Right lobe of liver (tissue), 6 donors: ENCODE measurements at regions not wholly inside any gene's neighbourhood (a gene's known extent, or its start where the extent isn't known, plus 50 kb on each side); places are given as distances from the start of the nearest gene placed in this dataset.

ENCODE experiments used
- ATAC-seq, 4 donors: fragments of 200-7000 bp; cut with Tn5 transposase; one replicate each; pipeline ENCODE4 v1.9.1; 2020; ENCODE audit warnings: mild to moderate bottlenecking in 4 of 4, moderate library complexity in 4 of 4
- DNase-seq, 3 donors: peaks; one replicate each; pipeline ENCODE4 v3.0.0-alpha.2; 2020
- H3K27ac ChIP-seq, 3 donors: fragments of 200-600 bp; one replicate each; pipeline ENCODE4 v1.8.0; 2022
- H3K27me3 ChIP-seq, 2 donors: fragments of 200-600 bp; one replicate each; pipeline ENCODE4 v1.8.0; 2022
- H3K36me3 ChIP-seq, 4 donors: fragments of 200-600 bp; sonication (generic) in 1 of 4; one replicate each; pipeline versions ENCODE4 v1.5.1 to v1.8.0; 2017 to 2022; ENCODE audit warnings: control low read depth in 1 of 4
- H3K4me1 ChIP-seq, 4 donors: fragments of 200-600 bp; sonication (generic) in 1 of 4; one replicate each; pipeline versions ENCODE4 v1.5.1 to v1.8.0; 2017 to 2022; ENCODE audit warnings: control low read depth in 1 of 4
- H3K4me3 ChIP-seq, 3 donors: fragments of 200-600 bp; one replicate each; pipeline ENCODE4 v1.8.0; 2022
- H3K9me3 ChIP-seq, 4 donors: fragments of 200-600 bp; sonication (generic) in 1 of 4; one replicate each; pipeline versions ENCODE4 v1.5.1 to v1.8.0; 2017 to 2022; ENCODE audit warnings: control low read depth in 1 of 4
- CTCF ChIP-seq, 4 donors: fragments of 200-600 bp in 3 of 4; fragments of 450-650 bp in 1 of 4; IDR thresholded peaks; one replicate each; pipeline versions ENCODE4 v1.5.1 to v1.8.0; 2016 to 2022; ENCODE audit warnings: antibody characterized with exemption in 4 of 4, mild to moderate bottlenecking in 2 of 4
- POLR2A ChIP-seq: fragments of 450-650 bp; IDR thresholded peaks from one replicate; pipeline ENCODE4 v1.6.1; 2017; ENCODE audit warnings: antibody characterized with exemption, mild to moderate bottlenecking
- WGBS: methylation state at CpG from one replicate; pipeline ENCODE4 v1.1.6; 2018; ENCODE audit warnings: low coverage, low lambda C conversion rate; ENCODE audit not compliant: insufficient coverage; ENCODE audit errors: missing lambda C conversion rate; 5-methylcytosine and 5-hydroxymethylcytosine counted together
- intact Hi-C, 2 donors: fragments of 100-400 bp; cut with DNase I; formaldehyde crosslinking; loops; one replicate each; pipeline versions ENCODE4 v1.11.2 to v1.14.1; 2022
- donor health status: DM: no; HTN: yes; CAD: no.
- donor health status: DM: no; HTN: no; CAD: no.
- donor health status: DM: no; HTN: no; CAD: no.
- donor health status: DM: no; HTN: yes; CAD: no.
- donor health status: DM: no; HTN: yes; CAD: no.

GRCh38 chr7:46203926-46204325, 282.9 kb upstream of the IGFBP3 start:
- H3K4me3 ChIP-seq: no peak overlapping the region
- WGBS: 86% methylated on average over 2 of the region's 7 CpGs
- TF ChIP-seq POLR2A (no peak), CTCF (IDR thresholded peaks at IDR 0.05) (no peak)
- H3K36me3 ChIP-seq: no peaks in the 10 kb centered on the region
- H3K9me3 ChIP-seq: no peaks in the 10 kb centered on the region
- no peak for DNase-seq
- intact Hi-C loops: no loop called here
- H3K27ac ChIP-seq: no peak overlapping the region
- no peaks in the 10 kb centered on the region for H3K4me1 ChIP-seq
- no peak for ATAC-seq
- H3K27me3 ChIP-seq: no peaks in the 10 kb centered on the region

GRCh38 chr7:46202379-46202778, 281.3 kb upstream of the IGFBP3 start:
- Histone ChIP-seq H3K9me3 (no peaks in the 10 kb centered on the region), H3K27me3 (no peaks in the 10 kb centered on the region), H3K4me1 (no peaks in the 10 kb centered on the region), H3K36me3 (no peaks in the 10 kb centered on the region), H3K4me3 (no peak overlapping the region), H3K27ac (no peak overlapping the region)
- DNase-seq (no peak), ATAC-seq (no peak)
- intact Hi-C loops: no loop called here
- 89% methylated on average over 2 of the region's 2 CpGs for WGBS
- TF ChIP-seq POLR2A (no peak), CTCF (IDR thresholded peaks at IDR 0.05) (no peak)

GRCh38 chr7:46201961-46202360, 280.9 kb upstream of the IGFBP3 start:
- Histone ChIP-seq H3K4me1 (no peaks in the 10 kb centered on the region), H3K36me3 (no peaks in the 10 kb centered on the region), H3K4me3 (no peak overlapping the region), H3K27ac (no peak overlapping the region), H3K9me3 (no peaks in the 10 kb centered on the region), H3K27me3 (no peaks in the 10 kb centered on the region)
- TF ChIP-seq CTCF (IDR thresholded peaks at IDR 0.05): no peak
- no peak for TF ChIP-seq POLR2A
- ATAC-seq (no peak), DNase-seq (no peak)
- WGBS: 93% methylated on average over 4 of the region's 4 CpGs
- intact Hi-C loops: no loop called here

- Histone ChIP-seq H3K27me3 (no peaks in the 10 kb centered on the region), H3K27ac (no peak overlapping the region), H3K4me1 (no peaks in the 10 kb centered on the region), H3K36me3 (no peaks in the 10 kb centered on the region), H3K9me3 (no peaks in the 10 kb centered on the region), H3K4me3 (no peak overlapping the region)
- ATAC-seq (no peak), DNase-seq (no peak)
- 61% methylated on average over 1 of the region's 1 CpG for WGBS
- intact Hi-C loops: no loop called here
- TF ChIP-seq POLR2A (no peak), CTCF (IDR thresholded peaks at IDR 0.05) (no peak)
These were observed 277.6 kb upstream of the IGFBP3 start for GRCh38 chr7:46198701-46199100.
